Caco-2 (cell line): ENCODE measurements at regions not wholly inside any gene's neighbourhood (a gene's known extent, or its start where the extent isn't known, plus 50 kb on each side); places are given as distances from the start of the nearest gene placed in this dataset.

Experiments used
- BruUV-seq: library from RNA; stranded (reverse); fragments of 400-500 nt; replicated peaks from 2 replicates; lab custom pipeline; 2021; lab: Mats Ljungman, UMichigan
- CTCF ChIA-PET: fragments of 300-600 bp; sonication (Branson Sonifier 250); formaldehyde crosslinking; loops from one replicate; lab custom pipeline; 2022; ENCODE audit warnings: antibody characterized with exemption; lab: Charles Lee
- POLR2A ChIA-PET: fragments of 300-600 bp; sonication (Branson Sonifier 250); formaldehyde crosslinking; loops from one replicate; lab custom pipeline; 2022; ENCODE audit warnings: antibody characterized with exemption; lab: Charles Lee
- DNase-seq, 2 experiments: peaks; one replicate each; pipeline versions ENCODE4 v3.0.0 to v3.0.0-alpha.2; 2020 to 2022
- H3K27me3 ChIP-seq: replicated peaks from 2 replicates; pipeline ENCODE4 v1.6.0; 2011; ENCODE audit warnings: low read length; ENCODE audit not compliant: control insufficient read depth, insufficient read depth
- H3K36me3 ChIP-seq: 2 replicates; pipeline ENCODE4 v1.5.1; 2011; ENCODE audit warnings: low read length; ENCODE audit not compliant: control insufficient read depth, insufficient read depth
- H3K4me1 ChIP-seq: fragments of 250-450 bp; sonication (Bioruptor Pico); 2 replicates; pipeline ENCODE4 v1.5.1; 2020; ENCODE audit warnings: mild to moderate bottlenecking
- H3K4me3 ChIP-seq: 2 replicates; pipeline ENCODE4 v1.5.1; 2011; ENCODE audit warnings: low read depth, mild to moderate bottlenecking, control low read depth, low read length
- H3K9me3 ChIP-seq: fragments of 250-450 bp; sonication (Bioruptor Pico); 2 replicates; pipeline ENCODE4 v1.5.1; 2020; ENCODE audit warnings: mild to moderate bottlenecking, moderate library complexity
- H3K27ac Mint-ChIP-seq: one replicate; pipeline ENCODE4 v1.8.0; 2022; ENCODE audit warnings: mixed read lengths; ENCODE audit not compliant: unreplicated experiment
- H3K27me3 Mint-ChIP-seq: one replicate; pipeline ENCODE4 v1.8.0; 2022; ENCODE audit warnings: mixed read lengths; ENCODE audit not compliant: insufficient read depth, unreplicated experiment
- H3K36me3 Mint-ChIP-seq: one replicate; pipeline ENCODE4 v1.8.0; 2022; ENCODE audit warnings: mild to moderate bottlenecking, mixed read lengths; ENCODE audit not compliant: insufficient read depth, unreplicated experiment
- H3K4me1 Mint-ChIP-seq: one replicate; pipeline ENCODE4 v1.8.0; 2022; ENCODE audit warnings: low read depth, mixed read lengths; ENCODE audit not compliant: unreplicated experiment
- H3K4me3 Mint-ChIP-seq: one replicate; pipeline ENCODE4 v1.8.0; 2022; ENCODE audit warnings: mild to moderate bottlenecking, moderate library complexity, mixed read lengths; ENCODE audit not compliant: unreplicated experiment
- H3K9me3 Mint-ChIP-seq: one replicate; pipeline ENCODE4 v1.8.0; 2022; ENCODE audit warnings: mixed read lengths; ENCODE audit not compliant: unreplicated experiment
- CTCF ChIP-seq, 2 experiments: fragments of 200-600 bp in 1 of 2; IDR thresholded peaks; 1 replicate in 1 of 2; 2 replicates in 1 of 2; pipeline versions ENCODE4 v1.5.1 to v1.8.0; 2011 to 2022; ENCODE audit warnings: antibody characterized with exemption in 1 of 2, control low read depth in 1 of 2, inconsistent platforms in 1 of 2, low read depth in 1 of 2, low read length in 1 of 2, mild to moderate bottlenecking in 1 of 2, moderate library complexity in 1 of 2; ENCODE audit not compliant: insufficient read depth in 1 of 2, severe bottlenecking in 1 of 2, unreplicated experiment in 1 of 2
- intact Hi-C: fragments of 100-400 bp; cut with micrococcal nuclease; formaldehyde crosslinking; loops from one replicate; pipeline ENCODE4 v1.10.0; 2022; ENCODE audit not compliant: unreplicated experiment

GRCh38 chr2:146278881-146279280, 1565.9 kb upstream of the ACVR2A start:
- POLR2A ChIA-PET: no interaction called here
- no TSS peak for BruUV-seq
- H3K27ac Mint-ChIP-seq: no peak overlapping the region
- CTCF ChIA-PET: no interaction called here
- no peak for DNase-seq
- Histone ChIP-seq H3K36me3 (no peaks in the 10 kb centered on the region), H3K9me3 (no peaks in the 10 kb centered on the region), H3K4me3 (no peak overlapping the region), H3K27me3 (no peaks in the 10 kb centered on the region), H3K4me1 (no peaks in the 10 kb centered on the region)
- H3K27me3 Mint-ChIP-seq: no peaks in the 10 kb centered on the region
- H3K4me1 Mint-ChIP-seq: no peaks in the 10 kb centered on the region
- H3K4me3 Mint-ChIP-seq: no peak overlapping the region
- no peaks in the 10 kb centered on the region for H3K9me3 Mint-ChIP-seq
- intact Hi-C loops: no loop called here
- no peaks in the 10 kb centered on the region for H3K36me3 Mint-ChIP-seq
- TF ChIP-seq CTCF (IDR thresholded peaks at IDR 0.05; ENCODE audit: insufficient read depth in 1 of 2, low read depth in 1 of 2, low read length in 1 of 2, severe bottlenecking in 1 of 2, unreplicated experiment in 1 of 2): no peak

- BruUV-seq: no TSS peak
- CTCF ChIA-PET: no interaction called here
- POLR2A ChIA-PET: no interaction called here
- H3K27me3 ChIP-seq: no peaks in the 10 kb centered on the region
- Mint-ChIP-seq H3K4me1 (no peaks in the 10 kb centered on the region), H3K36me3 (no peaks in the 10 kb centered on the region), H3K4me3 (no peak overlapping the region), H3K9me3 (no peaks in the 10 kb centered on the region), H3K27me3 (no peaks in the 10 kb centered on the region), H3K27ac (no peak overlapping the region)
- no peak overlapping the region for H3K4me3 ChIP-seq
- no peak for TF ChIP-seq CTCF (IDR thresholded peaks at IDR 0.05; ENCODE audit: insufficient read depth in 1 of 2, low read depth in 1 of 2, low read length in 1 of 2, severe bottlenecking in 1 of 2, unreplicated experiment in 1 of 2)
- no peaks in the 10 kb centered on the region for H3K9me3 ChIP-seq
- H3K4me1 ChIP-seq: no peaks in the 10 kb centered on the region
- intact Hi-C loops: no loop called here
- H3K36me3 ChIP-seq: no peaks in the 10 kb centered on the region
- no peak for DNase-seq
These were observed 1573.5 kb upstream of the ACVR2A start for GRCh38 chr2:146271131-146271831.

- Mint-ChIP-seq H3K9me3 (no peaks in the 10 kb centered on the region), H3K36me3 (no peaks in the 10 kb centered on the region), H3K27ac (no peak overlapping the region), H3K4me3 (no peak overlapping the region), H3K27me3 (no peaks in the 10 kb centered on the region), H3K4me1 (no peaks in the 10 kb centered on the region)
- ChIA-PET CTCF (no interaction called here), POLR2A (no interaction called here)
- Histone ChIP-seq H3K27me3 (no peaks in the 10 kb centered on the region), H3K4me3 (no peak overlapping the region), H3K36me3 (no peaks in the 10 kb centered on the region), H3K4me1 (no peaks in the 10 kb centered on the region), H3K9me3 (no peaks in the 10 kb centered on the region)
- DNase-seq: no peak
- intact Hi-C loops: no loop called here
- TF ChIP-seq CTCF (IDR thresholded peaks at IDR 0.05; ENCODE audit: insufficient read depth in 1 of 2, low read depth in 1 of 2, low read length in 1 of 2, severe bottlenecking in 1 of 2, unreplicated experiment in 1 of 2): no peak
- BruUV-seq: no TSS peak
These were observed 1574.2 kb upstream of the ACVR2A start for GRCh38 chr2:146270618-146271017.
